ENCODE measurements at regions not wholly inside any gene's neighbourhood (a gene's known extent, or its start where the extent isn't known, plus 50 kb on each side); places are given as distances from the start of the nearest gene placed in this dataset.

- Histone ChIP-seq H3T11ph (ENCODE audit: low read length) (no peak overlapping the region), H2BK5ac (ENCODE audit: insufficient read length, low read length) (no peak overlapping the region), H4K5ac (ENCODE audit: insufficient read length, low read depth, low read length) (no peak overlapping the region), H2BK120ac (ENCODE audit: low read depth, low read length, poor library complexity, severe bottlenecking) (no peak overlapping the region), H3K79me1 (ENCODE audit: insufficient read depth, low read depth, low read length, poor library complexity, severe bottlenecking) (no peaks in the 10 kb centered on the region), H4K20me1 (ENCODE audit: control insufficient read depth, insufficient read depth, insufficient read length) (no peaks in the 10 kb centered on the region), H3K79me2 (ENCODE audit: insufficient read depth, low read length) (no peaks in the 10 kb centered on the region), H3K14ac (ENCODE audit: insufficient read depth, low read length) (no peak overlapping the region), H3K9ac (ENCODE audit: extremely low read depth, insufficient read length, low read length) (no peak overlapping the region), H3K27ac (ENCODE audit: insufficient read length, low read depth, low read length) (no peak overlapping the region), H3K4ac (ENCODE audit: low read depth, low read length) (no peak overlapping the region), H2AFZ (ENCODE audit: low read length) (no peak overlapping the region), H3K4me2 (ENCODE audit: insufficient read depth, insufficient read length, low read length) (no peak overlapping the region), H4K91ac (ENCODE audit: insufficient read length, low read depth, low read length) (no peak overlapping the region), H3K23me2 (ENCODE audit: insufficient read length, low read depth, low read length, poor library complexity, severe bottlenecking) (no peaks in the 10 kb centered on the region), H3K4me1 (ENCODE audit: insufficient read depth, low read length) (no peaks in the 10 kb centered on the region), H3K18ac (ENCODE audit: insufficient read length, low read depth, low read length) (no peak overlapping the region), H3K9me3 (ENCODE audit: control insufficient read depth, low read depth, low read length) (no peaks in the 10 kb centered on the region), H2BK20ac (ENCODE audit: low read depth, low read length, poor library complexity, severe bottlenecking) (no peak overlapping the region), H3K23ac (ENCODE audit: insufficient read length, low read depth, low read length) (no peak overlapping the region), H4K8ac (replicated peaks; ENCODE audit: insufficient read length, low read depth, low read length) (no peak overlapping the region), H3K56ac (ENCODE audit: insufficient read length, low read depth, low read length) (no peak overlapping the region), H2BK15ac (ENCODE audit: low read depth, low read length) (no peak overlapping the region), H2BK12ac (ENCODE audit: insufficient read length, low read depth, low read length) (no peak overlapping the region), H2AK5ac (ENCODE audit: insufficient read length, low read length) (no peak overlapping the region), H3K27me3 (ENCODE audit: insufficient read depth, low read length) (no peaks in the 10 kb centered on the region)
- peaks cover 4 to 8% (median 4%) of the 10 kb centered on the region in 3 experiments; a peak in 4 of 7 replicates for H3K36me3 Mint-ChIP-seq (ENCODE audit: insufficient read depth in 1 of 3, low read depth in 3 of 3)
- TF ChIP-seq CTCF (conservative IDR thresholded peaks at IDR 0.05) = no peak
- no peak overlapping the region for H3K27ac Mint-ChIP-seq
- no CpG with 5 or more reads among the region's 5 CpGs for WGBS (ENCODE audit: extremely low coverage, insufficient read length, low lambda C conversion rate)
- H3K27me3 Mint-ChIP-seq (ENCODE audit: low read depth) = peaks cover 2% of the 10 kb centered on the region
- no peak for DNase-seq
- H3K4me3 Mint-ChIP-seq = no peak overlapping the region
- peaks cover 0 to 2% of the 10 kb centered on the region in 2 experiments; a peak in 1 of 4 replicates for H3K4me1 Mint-ChIP-seq
- H3K9me3 Mint-ChIP-seq = peaks cover 12 to 15% of the 10 kb centered on the region in 2 experiments
Measured at GRCh38 chr12:127421614-127422013, 845.4 kb upstream of the TMEM132C start.

Measured in H9 (cell line).